ENCODE measurements at regions not wholly inside any gene's neighbourhood (a gene's known extent, or its start where the extent isn't known, plus 50 kb on each side); places are given as distances from the start of the nearest gene placed in this dataset.

GRCh38 chr5:124420952-124421351 lies 325.5 kb downstream of the ZNF608 start:
- no peak for TF ChIP-seq POLR2A (IDR thresholded peaks at IDR 0.05; ENCODE audit: low read depth, low read length)
- DNase-seq (ENCODE audit: insufficient read length, low spot score) (no peak), FAIRE-seq (no peak)

GRCh38 chr5:124419531-124419930 lies 326.9 kb downstream of the ZNF608 start:
- FAIRE-seq (no peak), DNase-seq (ENCODE audit: insufficient read length, low spot score) (no peak)
- TF ChIP-seq POLR2A (IDR thresholded peaks at IDR 0.05; ENCODE audit: low read depth, low read length), result no peak

- TF ChIP-seq POLR2A (IDR thresholded peaks at IDR 0.05; ENCODE audit: low read depth, low read length), result no peak
- no peak for FAIRE-seq
- DNase-seq (ENCODE audit: insufficient read length, low spot score), result no peak
Observed at GRCh38 chr5:124418390-124418789, 328.0 kb downstream of the ZNF608 start.

GRCh38 chr5:124417196-124417595 lies 329.2 kb downstream of the ZNF608 start:
- no peak for TF ChIP-seq POLR2A (IDR thresholded peaks at IDR 0.05; ENCODE audit: low read depth, low read length)
- FAIRE-seq (no peak), DNase-seq (ENCODE audit: insufficient read length, low spot score) (no peak)

GRCh38 chr5:124416627-124417026 lies 329.8 kb downstream of the ZNF608 start:
- TF ChIP-seq POLR2A (IDR thresholded peaks at IDR 0.05; ENCODE audit: low read depth, low read length), result no peak
- DNase-seq (ENCODE audit: insufficient read length, low spot score) (no peak), FAIRE-seq (no peak)

- DNase-seq (ENCODE audit: insufficient read length, low spot score), result no peak
- TF ChIP-seq POLR2A (IDR thresholded peaks at IDR 0.05; ENCODE audit: low read depth, low read length), result no peak
- FAIRE-seq, result no peak
Observed at GRCh38 chr5:124414973-124415372, 331.5 kb downstream of the ZNF608 start.

GRCh38 chr5:124410539-124411488 lies 335.6 kb downstream of the ZNF608 start:
- no peak for DNase-seq (ENCODE audit: insufficient read length, low spot score)
- no peak for FAIRE-seq
- no peak for TF ChIP-seq POLR2A (IDR thresholded peaks at IDR 0.05; ENCODE audit: low read depth, low read length)

GRCh38 chr5:124408738-124409453 lies 337.5 kb downstream of the ZNF608 start:
- DNase-seq (ENCODE audit: insufficient read length, low spot score) (no peak), FAIRE-seq (no peak)
- TF ChIP-seq POLR2A (IDR thresholded peaks at IDR 0.05; ENCODE audit: low read depth, low read length), result no peak

GRCh38 chr5:124404796-124405195 lies 341.6 kb downstream of the ZNF608 start:
- DNase-seq (ENCODE audit: insufficient read length, low spot score), result no peak
- FAIRE-seq, result no peak
- no peak for TF ChIP-seq POLR2A (IDR thresholded peaks at IDR 0.05; ENCODE audit: low read depth, low read length)

GRCh38 chr5:124403281-124403680 lies 343.2 kb downstream of the ZNF608 start:
- TF ChIP-seq POLR2A (IDR thresholded peaks at IDR 0.05; ENCODE audit: low read depth, low read length), result no peak
- no peak for DNase-seq (ENCODE audit: insufficient read length, low spot score)
- no peak for FAIRE-seq

GRCh38 chr5:124402144-124402581 lies 344.3 kb downstream of the ZNF608 start:
- DNase-seq (ENCODE audit: insufficient read length, low spot score) (no peak), FAIRE-seq (no peak)
- no peak for TF ChIP-seq POLR2A (IDR thresholded peaks at IDR 0.05; ENCODE audit: low read depth, low read length)

GRCh38 chr5:124401476-124402143 lies 344.8 kb downstream of the ZNF608 start:
- FAIRE-seq, result no peak
- TF ChIP-seq POLR2A (IDR thresholded peaks at IDR 0.05; ENCODE audit: low read depth, low read length), result no peak
- DNase-seq (ENCODE audit: insufficient read length, low spot score), result no peak

GRCh38 chr5:124399426-124399961 lies 346.9 kb downstream of the ZNF608 start:
- no peak for TF ChIP-seq POLR2A (IDR thresholded peaks at IDR 0.05; ENCODE audit: low read depth, low read length)
- no peak for FAIRE-seq
- DNase-seq (ENCODE audit: insufficient read length, low spot score), result no peak

GRCh38 chr5:124398460-124398859 lies 348.0 kb downstream of the ZNF608 start:
- no peak for DNase-seq (ENCODE audit: insufficient read length, low spot score)
- FAIRE-seq, result no peak
- no peak for TF ChIP-seq POLR2A (IDR thresholded peaks at IDR 0.05; ENCODE audit: low read depth, low read length)
